Mammary epithelial cell (primary cell): ENCODE measurements at regions not wholly inside any gene's neighbourhood (a gene's known extent, or its start where the extent isn't known, plus 50 kb on each side); places are given as distances from the start of the nearest gene placed in this dataset.
A peak's percentile ranks its signal among the peaks of the same experiment; 100 is the strongest.

Experiments used
- EZH2 ChIP-seq: IDR thresholded peaks from 2 replicates; pipeline ENCODE4 v1.6.1; 2012; ENCODE audit warnings: low read length, inconsistent platforms, borderline replicate concordance
- TF ChIP-seq, protein P1 (sequence below), 2 donors: IDR thresholded peaks in 1 of 2; conservative IDR thresholded peaks in 1 of 2; 2 replicates each; pipeline ENCODE4 v1.5.1; 2011 to 2012; ENCODE audit warnings: inconsistent platforms in 2 of 2, low read length in 2 of 2, mild to moderate bottlenecking in 2 of 2, control low read depth in 1 of 2, low read depth in 1 of 2; ENCODE audit not compliant: insufficient read depth in 1 of 2; ENCODE audit errors: extremely low read depth in 1 of 2

DNA sequence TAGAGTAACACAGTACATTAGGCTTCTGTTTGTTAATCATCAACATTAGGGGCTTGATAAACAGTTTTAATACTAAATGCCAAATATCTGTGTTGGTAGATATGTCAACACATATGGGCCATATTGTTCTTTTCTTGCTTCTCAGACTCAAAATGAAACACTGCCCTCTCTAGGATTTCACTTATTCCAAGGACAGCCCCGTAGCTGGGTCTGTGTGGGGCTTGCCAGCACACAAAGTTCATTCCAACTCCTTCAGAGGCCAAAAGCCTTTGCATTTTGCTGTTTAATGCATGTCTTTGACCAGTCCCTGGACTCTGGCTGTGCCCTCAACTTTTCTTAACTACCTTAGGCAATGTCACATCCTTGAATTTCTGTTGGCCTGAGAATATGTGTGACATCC, 102.0 kb upstream of the ZNF827 start:
- TF ChIP-seq, protein P1, sequence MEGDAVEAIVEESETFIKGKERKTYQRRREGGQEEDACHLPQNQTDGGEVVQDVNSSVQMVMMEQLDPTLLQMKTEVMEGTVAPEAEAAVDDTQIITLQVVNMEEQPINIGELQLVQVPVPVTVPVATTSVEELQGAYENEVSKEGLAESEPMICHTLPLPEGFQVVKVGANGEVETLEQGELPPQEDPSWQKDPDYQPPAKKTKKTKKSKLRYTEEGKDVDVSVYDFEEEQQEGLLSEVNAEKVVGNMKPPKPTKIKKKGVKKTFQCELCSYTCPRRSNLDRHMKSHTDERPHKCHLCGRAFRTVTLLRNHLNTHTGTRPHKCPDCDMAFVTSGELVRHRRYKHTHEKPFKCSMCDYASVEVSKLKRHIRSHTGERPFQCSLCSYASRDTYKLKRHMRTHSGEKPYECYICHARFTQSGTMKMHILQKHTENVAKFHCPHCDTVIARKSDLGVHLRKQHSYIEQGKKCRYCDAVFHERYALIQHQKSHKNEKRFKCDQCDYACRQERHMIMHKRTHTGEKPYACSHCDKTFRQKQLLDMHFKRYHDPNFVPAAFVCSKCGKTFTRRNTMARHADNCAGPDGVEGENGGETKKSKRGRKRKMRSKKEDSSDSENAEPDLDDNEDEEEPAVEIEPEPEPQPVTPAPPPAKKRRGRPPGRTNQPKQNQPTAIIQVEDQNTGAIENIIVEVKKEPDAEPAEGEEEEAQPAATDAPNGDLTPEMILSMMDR (conservative IDR thresholded peaks at IDR 0.05 in 1 of 2, IDR thresholded peaks at IDR 0.05 in 1 of 2; ENCODE audit: extremely low read depth in 1 of 2, insufficient read depth in 1 of 2, low read depth in 1 of 2, low read length in 2 of 2): peak in 1 of 2 donors; percentile 19
- no peak for TF ChIP-seq EZH2
